ENCODE measurements at regions not wholly inside any gene's neighbourhood (a gene's known extent, or its start where the extent isn't known, plus 50 kb on each side); places are given as distances from the start of the nearest gene placed in this dataset.
"Not testable (repeated sequence)": the region's sequence is repeated elsewhere in the genome, so short reads cannot be mapped to it uniquely, and the experiment has no call there.

DNA sequence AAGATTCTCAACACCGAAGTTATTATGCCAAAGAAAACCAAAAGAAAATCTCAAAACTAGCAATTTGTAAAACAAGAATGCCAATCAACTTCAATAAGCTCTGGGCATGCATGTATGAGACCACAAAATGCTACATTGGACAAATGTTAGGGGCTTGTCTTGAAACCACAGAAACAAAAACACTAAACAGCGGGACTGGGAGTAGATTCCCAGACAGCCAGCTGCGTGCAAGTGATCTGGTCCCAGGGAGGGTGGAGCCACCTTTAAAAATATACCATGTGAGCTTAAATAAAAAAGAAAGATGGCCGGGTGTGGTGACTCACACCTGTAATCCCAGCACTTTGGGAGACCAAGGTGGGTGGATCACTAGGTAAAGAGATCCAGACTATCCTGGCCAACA is 163.6 kb upstream of the PRICKLE2 start:
- DNase-seq (ENCODE audit: low read depth), result no peak

DNA sequence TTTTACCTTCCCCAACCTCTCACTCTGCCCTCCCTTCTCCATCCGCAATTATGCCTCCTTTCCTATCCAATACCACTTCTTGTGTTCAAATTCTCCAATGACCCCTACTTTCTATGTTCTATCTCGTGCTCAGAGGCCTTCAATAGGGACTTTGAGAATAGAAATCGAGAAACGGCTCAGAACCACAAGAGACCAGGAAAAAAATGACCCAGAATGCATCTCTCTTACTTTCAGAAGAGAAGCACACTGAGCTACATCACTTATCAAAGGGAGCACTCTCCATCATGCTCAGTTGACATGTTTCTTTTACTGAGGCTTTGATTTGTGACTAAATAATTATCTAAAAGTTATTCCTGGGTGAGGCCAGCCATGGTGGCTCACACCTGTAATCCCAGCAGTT is 162.4 kb upstream of the PRICKLE2 start:
- no peak for DNase-seq (ENCODE audit: low read depth)

- no peak for DNase-seq (ENCODE audit: low read depth)
Measured at GRCh38 chr3:64385277-64385676, 160.0 kb upstream of the PRICKLE2 start.

GRCh38 chr3:64384561-64384960 is 159.3 kb upstream of the PRICKLE2 start:
- no peak for DNase-seq (ENCODE audit: low read depth)

GRCh38 chr3:64382153-64382552 is 156.9 kb upstream of the PRICKLE2 start:
- DNase-seq (ENCODE audit: low read depth), result no peak

GRCh38 chr3:64381367-64381766 is 156.1 kb upstream of the PRICKLE2 start:
- DNase-seq (ENCODE audit: low read depth), result no peak

DNA sequence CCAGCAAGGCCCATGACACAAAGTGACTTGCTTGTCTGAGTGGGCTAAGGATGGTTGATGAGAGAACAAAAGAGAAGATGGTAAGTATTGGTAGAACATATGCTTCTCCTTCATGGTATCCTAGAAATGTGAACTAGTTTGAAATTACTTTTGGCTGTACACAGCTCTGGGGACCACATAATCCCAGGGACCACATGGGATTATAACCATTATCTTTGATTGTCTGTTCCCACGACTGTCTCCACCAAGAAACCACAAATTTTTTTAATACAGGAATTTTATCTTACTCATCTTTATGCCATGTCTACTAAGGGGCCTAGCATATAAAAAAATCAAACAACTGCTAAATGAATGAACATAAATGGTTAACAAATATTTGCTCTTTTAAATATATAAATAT is 155.3 kb upstream of the PRICKLE2 start:
- DNase-seq (ENCODE audit: low read depth), result no peak

- no peak for DNase-seq (ENCODE audit: low read depth)
Measured at GRCh38 chr3:64379221-64379620, 154.0 kb upstream of the PRICKLE2 start.

DNA sequence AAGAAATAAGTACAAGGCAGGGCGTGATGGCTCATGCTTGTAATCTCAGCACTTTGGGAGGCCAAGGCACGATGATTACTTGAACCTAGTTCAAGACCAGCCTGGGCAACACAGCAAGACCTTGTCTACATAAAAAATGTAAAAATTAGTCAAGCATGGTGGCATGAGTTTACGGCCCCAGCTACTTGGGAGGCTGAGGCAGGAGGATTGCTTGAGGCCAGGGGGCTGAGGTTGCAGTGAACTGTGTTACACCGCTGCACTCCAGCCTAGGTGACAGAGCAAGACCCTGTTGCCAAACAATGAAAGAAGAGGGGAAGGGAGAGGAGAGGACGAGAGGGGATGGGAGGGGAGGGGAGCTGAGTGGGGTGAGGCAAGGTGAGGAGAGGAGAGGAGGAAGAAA is 152.7 kb upstream of the PRICKLE2 start:
- DNase-seq (ENCODE audit: low read depth), result no peak

DNA sequence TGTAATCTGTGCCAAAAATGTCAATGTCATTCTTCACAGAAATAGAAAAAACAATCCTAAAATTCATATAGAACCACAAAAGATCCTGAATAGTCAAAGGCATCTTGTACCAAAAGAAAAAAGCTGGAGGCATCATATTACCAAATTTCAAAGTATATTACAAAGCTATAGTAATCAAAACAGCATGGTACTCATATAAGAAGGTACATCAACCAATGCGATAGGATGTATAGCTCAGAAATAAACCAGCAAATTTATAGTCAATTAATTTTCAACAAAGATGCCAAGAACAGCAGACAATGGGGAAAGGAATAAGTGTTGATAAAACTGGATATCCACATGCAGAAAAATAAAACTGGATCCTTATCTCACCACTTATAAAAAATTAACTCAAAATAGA is 150.5 kb upstream of the PRICKLE2 start:
- DNase-seq (ENCODE audit: low read depth), result no peak

GRCh38 chr3:64369390-64369789 is 144.1 kb upstream of the PRICKLE2 start:
- no peak for DNase-seq (ENCODE audit: low read depth)

- DNase-seq (ENCODE audit: low read depth), result no peak
Measured at GRCh38 chr3:64368257-64369020, 143.2 kb upstream of the PRICKLE2 start.

DNA sequence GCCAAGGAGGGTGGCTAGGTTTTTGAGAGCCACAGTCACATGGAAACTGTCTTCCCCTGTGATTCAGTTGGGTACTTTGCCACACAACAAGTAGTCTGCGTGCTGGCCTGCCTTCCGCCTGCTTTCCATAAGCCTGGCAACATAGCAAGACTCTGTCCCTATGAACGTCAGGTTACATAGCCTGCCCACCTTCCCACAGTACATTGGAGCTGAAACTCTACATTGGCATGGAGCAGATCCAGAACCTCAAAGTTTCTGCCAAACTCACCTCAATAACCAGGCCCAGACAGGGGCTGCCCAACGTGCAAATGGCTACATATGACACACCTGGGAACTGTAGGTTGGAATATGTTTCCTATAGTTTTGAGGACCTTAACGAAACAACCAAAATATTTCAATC is 140.6 kb upstream of the PRICKLE2 start:
- no peak for DNase-seq (ENCODE audit: low read depth)

GRCh38 chr3:64363842-64364241 is 138.6 kb upstream of the PRICKLE2 start:
- no peak for DNase-seq (ENCODE audit: low read depth)

DNA sequence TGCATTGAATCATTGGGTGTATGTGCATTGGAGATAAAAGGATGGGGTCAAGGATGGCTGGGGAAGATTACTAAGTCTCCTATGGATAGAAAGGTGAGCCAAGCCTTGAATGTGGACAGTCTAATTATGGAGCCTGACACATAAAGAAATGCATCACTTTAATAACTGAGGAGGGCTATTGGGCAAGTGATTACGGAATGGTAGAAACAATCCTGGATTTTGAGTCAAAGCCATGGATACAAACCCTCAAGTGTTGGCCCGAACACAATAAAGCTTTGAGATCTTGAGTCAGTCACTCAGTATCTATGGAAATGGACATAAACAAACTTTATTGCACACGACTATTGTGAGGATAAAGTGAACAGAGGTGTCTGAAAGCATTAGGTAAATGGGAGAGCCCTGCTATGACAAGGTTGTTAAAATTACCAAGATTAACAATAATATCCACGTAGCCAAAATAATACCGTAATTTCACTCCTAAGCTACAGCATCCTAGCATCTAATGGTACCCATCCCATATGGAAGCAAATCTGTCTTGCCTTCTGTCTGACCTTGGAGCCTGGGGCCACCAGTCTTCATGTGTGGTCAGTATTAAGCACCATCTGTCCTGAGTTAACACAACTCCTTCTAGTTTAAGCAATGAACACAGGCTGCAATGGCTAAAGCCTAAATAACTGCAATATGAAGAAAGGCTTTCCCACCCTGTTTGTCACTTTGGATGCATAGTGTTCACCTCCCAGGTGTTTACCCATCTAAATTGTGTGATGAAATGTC is 136.9 kb upstream of the PRICKLE2 start:
- DNase-seq (ENCODE audit: low read depth), result no peak

- DNase-seq (ENCODE audit: low read depth), result not testable (repeated sequence)
Measured at GRCh38 chr3:64361036-64361435, 135.8 kb upstream of the PRICKLE2 start.

DNA sequence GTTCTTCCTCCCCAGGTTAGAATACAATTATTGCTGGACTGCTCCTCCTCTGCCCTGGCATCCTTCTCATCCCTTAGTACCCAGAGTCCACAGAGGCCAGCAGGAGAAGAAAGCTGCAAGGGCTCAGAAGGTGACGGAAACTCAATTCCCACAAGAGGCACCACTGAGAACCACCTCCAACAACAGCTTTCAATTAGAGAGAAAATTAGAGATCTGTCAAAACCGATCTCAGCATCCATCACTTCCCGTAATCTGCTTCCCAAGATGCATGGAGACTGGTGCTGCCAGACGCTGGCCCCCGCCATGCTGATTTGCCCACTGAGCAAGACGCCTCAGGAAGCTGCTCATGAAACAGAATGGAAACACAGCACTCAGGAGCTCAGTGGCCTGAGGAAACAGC is 135.0 kb upstream of the PRICKLE2 start:
- DNase-seq (ENCODE audit: low read depth), result no peak

DNA sequence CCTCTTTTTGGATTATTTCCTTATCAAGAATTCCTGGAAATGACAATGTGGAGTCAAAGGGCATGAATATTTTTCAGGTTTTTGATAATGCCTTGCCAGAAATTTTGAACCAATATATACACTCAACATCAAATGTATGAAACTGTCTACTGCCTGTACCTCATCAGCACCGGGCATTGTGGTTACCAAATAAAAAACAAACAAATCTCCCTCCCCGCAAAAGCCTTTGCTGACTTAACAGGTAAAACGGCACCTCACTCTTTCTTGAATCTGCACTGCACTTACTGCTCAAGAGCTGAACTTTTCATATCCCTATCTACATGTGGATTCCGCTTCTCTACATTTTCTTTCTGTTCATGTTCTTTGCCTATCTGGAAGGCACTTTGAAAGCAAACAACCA is 134.5 kb upstream of the PRICKLE2 start:
- DNase-seq (ENCODE audit: low read depth), result no peak

DNA sequence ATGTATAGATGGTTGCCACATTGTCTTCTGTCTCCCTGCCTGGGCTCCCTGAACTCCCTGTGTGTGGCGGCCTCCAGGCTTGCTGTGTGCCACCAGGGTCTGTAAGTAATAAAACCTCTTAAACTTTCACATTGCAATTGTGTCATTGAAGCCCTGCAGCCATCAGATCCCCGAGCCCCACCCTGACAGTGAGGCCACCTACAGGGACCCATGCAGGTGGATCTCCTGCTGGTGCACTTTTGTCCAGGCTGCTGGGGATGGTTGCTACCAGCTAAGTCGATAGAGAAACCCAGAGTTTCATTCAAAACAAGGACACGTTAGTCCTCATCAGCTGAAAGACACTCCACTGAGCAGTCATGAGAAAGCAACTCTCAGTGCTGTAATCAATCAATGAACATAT is 133.6 kb upstream of the PRICKLE2 start:
- no peak for DNase-seq (ENCODE audit: low read depth)

GRCh38 chr3:64358176-64358575 is 132.9 kb upstream of the PRICKLE2 start:
- DNase-seq (ENCODE audit: low read depth), result no peak

GRCh38 chr3:64357481-64357880 is 132.2 kb upstream of the PRICKLE2 start:
- no peak for DNase-seq (ENCODE audit: low read depth)

DNA sequence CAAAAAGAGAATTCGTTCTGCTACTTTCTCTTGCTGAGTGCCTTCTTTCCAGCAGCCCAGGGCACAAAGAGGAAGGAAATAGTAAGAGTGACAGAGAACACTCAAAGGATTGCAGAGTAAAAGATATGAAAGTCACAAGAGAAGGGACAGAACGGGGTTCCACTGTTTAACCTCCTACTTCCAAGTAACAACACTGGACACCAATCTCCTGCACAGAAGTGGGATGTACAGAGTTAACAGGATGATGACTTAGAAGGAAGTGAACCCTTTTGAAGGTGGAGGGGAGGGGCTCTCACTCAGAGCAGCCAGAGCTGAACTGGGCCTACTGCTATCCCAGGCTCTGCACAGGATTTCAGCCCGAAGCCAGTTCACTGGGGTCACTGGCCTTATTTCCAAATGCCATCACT is 130.1 kb upstream of the PRICKLE2 start:
- no peak for DNase-seq (ENCODE audit: low read depth)

GRCh38 chr3:64354956-64355355 is 129.7 kb upstream of the PRICKLE2 start:
- DNase-seq (ENCODE audit: low read depth), result no peak

- DNase-seq (ENCODE audit: low read depth), result no peak
Measured at GRCh38 chr3:64354221-64354620, 129.0 kb upstream of the PRICKLE2 start.

All from non-pigmented ciliary epithelial cell (primary cell).